Tongue (tissue), 1 donor: ENCODE measurements at regions not wholly inside any gene's neighbourhood (a gene's known extent, or its start where the extent isn't known, plus 50 kb on each side); places are given as distances from the start of the nearest gene placed in this dataset.
"Not testable (repeated sequence)": the region's sequence is repeated elsewhere in the genome, so short reads cannot be mapped to it uniquely, and the experiment has no call there.

Experiments used
- DNase-seq: peaks from one replicate; pipeline ENCODE4 v3.0.0-alpha.2; 2015

DNA sequence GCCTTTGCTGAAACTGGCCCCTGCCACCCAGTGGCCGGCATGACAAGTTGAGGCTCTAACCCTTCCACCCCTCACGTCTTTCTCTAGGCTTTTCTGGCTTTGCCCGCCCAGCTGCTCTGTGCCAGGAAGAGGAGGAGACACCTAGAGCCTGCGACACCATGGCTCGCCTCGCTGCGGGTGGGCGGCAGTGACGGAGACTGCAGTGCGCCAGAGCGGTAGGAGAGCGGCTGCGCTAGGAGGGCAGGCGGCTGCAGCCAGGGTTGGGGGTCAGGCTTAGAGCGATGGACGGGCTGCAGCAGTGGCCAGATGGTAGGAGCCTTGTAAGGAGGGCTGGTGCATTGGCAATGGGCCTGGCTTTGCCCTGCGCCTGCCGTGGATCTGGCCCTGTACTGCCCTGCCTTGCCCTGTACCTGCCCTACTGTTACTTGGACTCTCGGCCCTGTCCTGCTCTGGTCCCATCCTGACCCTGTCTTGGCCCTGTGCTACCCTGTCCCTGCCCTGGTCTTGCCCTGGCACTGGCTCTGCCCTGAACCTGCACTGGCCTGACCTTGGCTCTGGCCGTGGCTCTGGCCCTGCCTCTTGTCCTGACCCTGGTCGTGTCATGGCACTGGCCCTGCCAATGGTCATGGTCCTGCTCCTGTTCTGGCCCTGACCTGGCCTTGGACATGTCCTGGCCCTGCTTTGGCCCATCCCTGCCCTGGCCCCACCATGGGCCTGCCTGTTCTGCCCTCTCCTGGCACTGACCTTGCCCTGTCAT, 330.7 kb upstream of the PLGLB1 start:
- not testable (repeated sequence) for DNase-seq

DNA sequence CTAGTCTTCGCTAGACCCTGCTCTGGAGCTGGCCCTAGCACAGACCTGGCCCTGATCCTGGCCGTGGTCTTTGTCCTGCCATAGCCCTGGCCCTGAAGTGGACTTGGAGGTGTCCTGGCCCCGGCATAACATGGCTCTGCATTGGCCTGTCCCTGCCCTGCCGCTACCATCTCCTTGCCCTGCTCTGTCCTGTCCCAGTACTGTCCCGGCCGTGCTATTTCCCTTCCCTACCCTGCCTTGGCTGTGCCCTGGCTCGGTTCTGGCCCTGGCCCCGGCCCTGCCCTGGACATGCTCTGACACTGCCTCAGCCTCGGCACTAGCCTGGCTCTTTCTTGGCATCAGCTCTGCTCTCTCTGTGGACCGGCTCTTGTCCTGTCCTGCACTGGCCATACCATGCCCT, 331.8 kb upstream of the PLGLB1 start:
- not testable (repeated sequence) for DNase-seq

DNA sequence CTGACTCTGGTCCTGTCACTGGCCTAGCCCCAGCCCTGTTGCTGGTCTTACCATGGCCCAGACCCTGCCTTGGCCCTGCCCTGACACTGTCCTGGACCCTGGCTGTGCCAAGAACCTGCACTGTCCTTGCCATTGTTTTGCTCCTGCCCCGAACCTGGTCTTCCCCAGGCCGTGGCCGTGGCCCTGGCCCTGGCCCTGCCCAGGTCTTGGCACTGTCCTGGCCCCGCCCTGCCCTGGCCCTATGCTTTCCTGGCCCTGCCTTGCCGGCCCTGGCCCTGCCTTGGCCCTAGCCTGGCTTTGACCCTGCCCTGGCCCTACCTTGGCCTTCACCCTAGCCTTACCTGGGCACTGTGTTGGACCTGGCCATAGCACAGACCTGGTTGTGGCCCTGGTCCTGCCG, 332.5 kb upstream of the PLGLB1 start:
- DNase-seq: not testable (repeated sequence)

DNA sequence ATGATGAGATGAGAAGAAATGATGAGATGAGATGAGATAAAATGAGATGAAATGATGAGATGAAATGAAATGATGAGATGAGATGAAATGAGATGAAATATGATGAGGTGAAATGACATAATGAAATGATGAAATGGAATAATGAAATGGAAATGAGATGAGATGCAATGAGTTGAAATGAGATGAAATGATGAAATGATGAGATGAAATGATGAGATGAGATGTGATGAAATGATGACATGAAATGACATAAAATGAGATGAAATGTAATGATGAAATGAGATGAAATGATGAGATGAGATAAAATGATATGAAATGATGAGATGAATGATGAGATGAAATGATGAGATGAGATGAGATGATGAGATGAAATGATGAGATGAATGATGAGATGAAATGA, 338.6 kb upstream of the PLGLB1 start:
- not testable (repeated sequence) for DNase-seq

DNA sequence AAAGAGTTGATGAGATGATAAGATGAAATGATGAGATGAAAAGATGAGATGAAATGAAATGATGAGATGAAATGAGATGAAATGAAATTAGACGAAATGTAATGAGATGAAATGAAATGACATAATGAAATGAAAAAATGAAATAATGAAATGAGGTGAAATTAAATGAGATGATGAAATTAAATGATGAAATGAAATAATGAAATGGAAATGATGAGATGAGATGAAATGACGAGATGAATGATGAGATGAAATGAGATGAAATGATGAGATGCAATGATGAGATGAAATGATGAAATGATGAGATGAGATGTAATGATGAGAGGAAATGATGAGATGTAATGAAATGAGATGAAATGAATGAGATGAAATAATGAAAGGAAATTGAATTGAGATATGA, 339.3 kb upstream of the PLGLB1 start:
- not testable (repeated sequence) for DNase-seq

DNA sequence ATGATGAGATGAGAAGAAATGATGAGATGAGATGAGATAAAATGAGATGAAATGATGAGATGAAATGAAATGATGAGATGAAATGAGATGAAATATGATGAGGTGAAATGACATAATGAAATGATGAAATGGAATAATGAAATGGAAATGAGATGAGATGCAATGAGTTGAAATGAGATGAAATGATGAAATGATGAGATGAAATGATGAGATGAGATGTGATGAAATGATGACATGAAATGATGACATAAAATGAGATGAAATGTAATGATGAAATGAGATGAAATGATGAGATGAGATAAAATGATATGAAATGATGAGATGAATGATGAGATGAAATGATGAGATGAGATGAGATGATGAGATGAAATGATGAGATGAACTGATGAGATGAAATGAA, 340.2 kb upstream of the PLGLB1 start:
- DNase-seq: not testable (repeated sequence)

DNA sequence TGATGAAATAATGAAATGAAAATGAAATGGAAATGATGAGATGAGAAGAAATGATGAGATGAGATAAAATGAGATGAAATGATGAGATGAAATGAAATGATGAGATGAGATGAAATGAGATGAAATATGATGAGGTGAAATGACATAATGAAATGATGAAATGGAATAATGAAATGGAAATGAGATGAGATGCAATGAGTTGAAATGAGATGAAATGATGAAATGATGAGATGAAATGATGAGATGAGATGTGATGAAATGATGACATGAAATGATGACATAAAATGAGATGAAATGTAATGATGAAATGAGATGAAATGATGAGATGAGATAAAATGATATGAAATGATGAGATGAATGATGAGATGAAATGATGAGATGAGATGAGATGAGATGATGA, 342.7 kb upstream of the PLGLB1 start:
- DNase-seq: not testable (repeated sequence)

DNA sequence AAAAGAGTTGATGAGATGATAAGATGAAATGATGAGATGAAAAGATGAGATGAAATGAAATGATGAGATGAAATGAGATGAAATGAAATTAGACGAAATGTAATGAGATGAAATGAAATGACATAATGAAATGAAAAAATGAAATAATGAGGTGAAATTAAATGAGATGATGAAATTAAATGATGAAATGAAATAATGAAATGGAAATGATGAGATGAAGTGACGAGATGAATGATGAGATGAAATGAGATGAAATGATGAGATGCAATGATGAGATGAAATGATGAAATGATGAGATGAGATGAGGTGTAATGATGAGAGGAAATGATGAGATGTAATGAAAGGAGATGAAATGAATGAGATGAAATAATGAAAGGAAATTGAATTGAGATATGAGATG, 343.4 kb upstream of the PLGLB1 start:
- not testable (repeated sequence) for DNase-seq

DNA sequence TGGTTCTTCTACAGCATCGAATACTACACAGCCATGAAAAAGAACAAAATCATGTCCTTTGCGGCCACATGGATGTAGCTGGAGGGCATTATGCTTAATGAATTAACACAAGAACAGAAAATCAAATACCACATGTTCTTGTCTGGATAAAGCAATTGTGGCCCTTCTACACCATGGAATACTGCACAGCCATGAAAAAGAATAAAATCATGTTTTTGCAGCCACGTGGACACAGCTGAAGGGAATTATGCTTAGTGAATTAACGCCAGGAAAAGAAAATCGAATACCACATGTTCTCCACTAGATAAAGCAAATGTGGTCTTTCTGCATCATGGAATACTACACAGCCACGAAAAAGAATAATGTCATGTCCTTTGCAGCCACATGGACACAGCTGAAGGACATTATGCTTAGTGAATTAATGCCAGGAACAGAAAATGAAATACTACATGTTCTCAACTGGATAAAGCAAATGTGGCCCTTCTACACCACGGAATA, 361.8 kb upstream of the PLGLB2 start:
- DNase-seq: not testable (repeated sequence)

DNA sequence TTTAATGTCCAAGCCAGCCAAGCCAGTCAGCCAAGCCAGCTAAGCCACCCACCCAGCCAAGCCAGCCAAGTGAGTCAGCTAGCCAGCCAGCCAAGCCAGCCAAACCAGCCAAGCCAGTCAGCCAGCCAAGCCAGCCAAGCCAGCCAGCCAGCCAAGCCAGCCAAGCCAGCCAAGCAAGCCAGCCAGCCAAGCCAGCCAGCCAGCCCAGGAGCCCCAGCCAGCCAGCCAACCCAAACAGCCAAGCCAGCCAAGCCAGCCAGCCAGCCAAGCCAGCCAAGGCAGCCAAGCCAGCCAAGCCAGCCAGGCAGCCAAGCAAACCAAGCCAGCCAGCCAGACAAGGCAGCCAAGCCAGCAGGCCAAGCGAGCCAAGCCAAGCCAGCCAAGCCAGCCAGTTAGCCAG, 352.1 kb upstream of the PLGLB2 start:
- DNase-seq: not testable (repeated sequence)

DNA sequence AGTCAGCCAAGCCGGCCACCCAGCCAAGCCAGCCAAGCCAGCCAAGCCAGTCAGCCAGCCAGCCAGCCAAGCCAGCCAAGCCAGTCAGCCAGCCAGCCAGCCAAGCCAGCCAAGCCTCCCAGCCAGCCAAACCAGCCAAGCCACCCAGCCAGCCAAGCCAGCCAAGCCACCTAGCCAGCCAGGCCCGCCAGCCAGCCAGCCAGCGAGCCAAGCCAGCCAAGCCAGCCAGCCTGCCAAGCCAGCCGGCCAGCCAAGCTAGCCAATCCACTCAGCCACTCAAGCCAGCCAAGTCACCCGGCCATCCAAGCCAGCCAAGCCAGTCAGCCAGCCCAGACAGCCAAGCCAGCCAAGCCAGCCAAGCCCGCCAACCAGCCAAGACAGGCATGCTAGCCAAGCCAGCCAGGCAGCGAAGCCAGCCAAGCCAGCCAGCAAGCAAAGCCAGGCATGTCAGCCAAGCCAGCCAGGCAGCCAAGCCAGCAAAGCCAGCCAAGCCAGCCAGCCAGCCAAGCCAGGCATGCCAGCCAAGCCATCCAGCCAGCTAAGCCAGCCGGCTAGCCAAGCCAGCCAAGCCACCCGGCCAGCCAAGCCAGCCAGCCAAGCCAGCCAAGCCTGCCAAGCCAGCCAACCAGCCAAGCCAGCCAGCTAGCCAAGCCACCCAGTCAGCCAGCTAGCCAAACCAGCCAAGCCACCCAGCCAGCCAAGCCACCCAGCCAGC, 351.2 kb upstream of the PLGLB2 start:
- not testable (repeated sequence) for DNase-seq

DNA sequence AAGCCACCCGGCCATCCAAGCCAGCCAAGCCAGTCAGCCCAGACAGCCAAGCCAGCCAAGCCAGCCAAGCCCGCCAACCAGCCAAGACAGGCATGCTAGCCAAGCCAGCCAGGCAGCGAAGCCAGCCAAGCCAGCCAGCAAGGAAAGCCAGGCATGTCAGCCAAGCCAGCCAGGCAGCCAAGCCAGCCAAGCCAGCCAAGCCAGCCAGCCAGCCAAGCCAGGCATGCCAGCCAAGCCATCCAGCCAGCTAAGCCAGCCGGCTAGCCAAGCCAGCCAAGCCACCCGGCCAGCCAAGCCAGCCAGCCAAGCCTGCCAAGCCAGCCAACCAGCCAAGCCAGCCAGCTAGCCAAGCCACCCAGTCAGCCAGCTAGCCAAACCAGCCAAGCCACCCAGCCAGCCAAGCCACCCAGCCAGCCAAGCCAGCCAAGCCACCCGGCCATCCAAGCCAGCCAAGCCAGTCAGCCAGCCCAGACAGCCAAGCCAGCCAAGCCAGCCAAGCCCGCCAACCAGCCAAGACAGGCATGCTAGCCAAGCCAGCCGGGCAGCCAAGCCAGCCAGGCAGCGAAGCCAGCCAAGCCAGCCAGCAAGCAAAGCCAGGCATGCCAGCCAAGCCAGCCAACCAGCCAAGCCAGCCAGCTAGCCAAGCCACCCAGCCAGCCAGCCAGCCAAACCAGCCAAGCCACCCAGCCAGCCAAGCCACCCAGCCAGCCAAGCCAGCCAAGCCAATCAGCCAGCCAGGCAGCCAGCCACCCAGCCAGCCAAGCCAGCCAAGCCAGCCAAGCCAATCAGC, 350.4 kb upstream of the PLGLB2 start:
- not testable (repeated sequence) for DNase-seq

DNA sequence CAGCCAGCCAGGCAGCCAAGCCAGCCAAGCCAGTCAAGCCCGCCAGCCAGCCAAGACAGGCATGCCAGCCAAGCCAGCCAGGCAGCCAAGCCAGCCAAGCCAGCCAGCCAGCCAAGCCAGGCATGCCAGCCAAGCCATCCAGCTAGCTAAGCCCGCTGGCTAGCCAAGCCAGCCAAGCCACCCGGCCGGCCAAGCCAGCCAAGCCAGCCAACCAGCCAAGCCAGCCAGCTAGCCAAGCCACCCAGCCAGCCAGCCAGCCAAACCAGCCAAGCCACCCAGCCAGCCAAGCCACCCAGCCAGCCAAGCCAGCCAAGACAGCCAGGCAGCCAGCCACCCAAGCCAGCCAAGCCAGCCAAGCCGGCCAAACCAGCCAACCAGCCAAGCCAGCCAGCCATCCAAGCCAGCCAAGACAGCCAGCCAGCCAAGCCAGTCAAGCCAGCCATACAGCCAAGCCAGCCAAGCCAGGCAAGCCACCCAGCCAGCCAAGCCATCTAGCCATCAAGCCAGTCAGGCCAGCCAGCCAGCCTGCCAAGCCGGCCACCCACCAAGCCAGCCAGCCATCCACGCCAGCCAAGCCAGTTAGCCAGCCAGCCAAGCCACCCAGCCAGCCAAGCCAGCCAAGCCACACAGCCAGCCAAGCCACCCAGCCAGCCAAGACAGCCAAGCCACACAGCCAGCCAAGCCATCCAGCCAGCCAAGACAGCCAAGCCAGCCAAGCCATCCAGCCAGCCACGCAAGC, 349.2 kb upstream of the PLGLB2 start:
- not testable (repeated sequence) for DNase-seq

DNA sequence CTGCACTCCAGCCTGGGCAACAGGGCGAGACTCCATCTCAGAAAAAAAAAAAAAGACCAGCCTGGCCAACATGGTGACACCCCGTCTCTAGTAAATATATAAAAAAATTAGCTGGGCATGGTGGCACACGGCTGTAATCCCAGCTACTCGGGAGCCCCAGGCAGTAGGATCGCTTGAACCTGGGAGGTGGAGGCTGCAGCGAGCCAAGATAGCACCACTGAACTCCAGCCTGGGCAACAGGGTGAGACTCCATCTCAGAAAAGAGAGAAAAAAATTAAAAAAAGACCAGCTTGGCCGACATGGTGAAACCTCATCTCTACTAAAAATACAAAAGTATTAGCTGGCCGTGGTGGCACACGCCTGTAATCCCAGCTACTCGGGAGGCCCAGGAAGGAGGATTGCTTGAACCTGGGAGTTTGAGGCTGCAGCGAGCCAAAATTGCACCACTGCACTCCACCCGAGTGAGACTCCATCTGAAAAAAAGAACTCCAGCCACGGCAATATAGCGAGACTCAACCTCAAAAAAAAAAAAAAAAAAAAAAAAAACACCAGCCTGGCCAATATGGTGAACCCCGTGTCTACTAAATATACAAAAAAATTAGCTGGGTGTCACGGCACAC, 346.1 kb upstream of the PLGLB2 start:
- DNase-seq: no peak

DNA sequence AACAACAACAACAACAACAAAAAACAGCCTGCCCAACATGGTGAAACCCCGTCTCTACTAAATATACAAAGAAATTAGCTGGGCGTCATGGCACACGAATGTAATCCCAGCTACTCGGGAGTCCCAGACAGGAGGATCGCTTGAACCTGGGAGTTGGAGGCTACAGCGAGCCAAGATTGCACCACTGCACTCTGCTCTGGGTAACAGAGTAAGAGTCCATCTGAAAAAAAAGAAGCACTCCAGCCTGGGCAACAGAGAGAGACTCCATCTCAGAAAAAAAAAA, 344.1 kb upstream of the PLGLB2 start:
- DNase-seq: no peak

DNA sequence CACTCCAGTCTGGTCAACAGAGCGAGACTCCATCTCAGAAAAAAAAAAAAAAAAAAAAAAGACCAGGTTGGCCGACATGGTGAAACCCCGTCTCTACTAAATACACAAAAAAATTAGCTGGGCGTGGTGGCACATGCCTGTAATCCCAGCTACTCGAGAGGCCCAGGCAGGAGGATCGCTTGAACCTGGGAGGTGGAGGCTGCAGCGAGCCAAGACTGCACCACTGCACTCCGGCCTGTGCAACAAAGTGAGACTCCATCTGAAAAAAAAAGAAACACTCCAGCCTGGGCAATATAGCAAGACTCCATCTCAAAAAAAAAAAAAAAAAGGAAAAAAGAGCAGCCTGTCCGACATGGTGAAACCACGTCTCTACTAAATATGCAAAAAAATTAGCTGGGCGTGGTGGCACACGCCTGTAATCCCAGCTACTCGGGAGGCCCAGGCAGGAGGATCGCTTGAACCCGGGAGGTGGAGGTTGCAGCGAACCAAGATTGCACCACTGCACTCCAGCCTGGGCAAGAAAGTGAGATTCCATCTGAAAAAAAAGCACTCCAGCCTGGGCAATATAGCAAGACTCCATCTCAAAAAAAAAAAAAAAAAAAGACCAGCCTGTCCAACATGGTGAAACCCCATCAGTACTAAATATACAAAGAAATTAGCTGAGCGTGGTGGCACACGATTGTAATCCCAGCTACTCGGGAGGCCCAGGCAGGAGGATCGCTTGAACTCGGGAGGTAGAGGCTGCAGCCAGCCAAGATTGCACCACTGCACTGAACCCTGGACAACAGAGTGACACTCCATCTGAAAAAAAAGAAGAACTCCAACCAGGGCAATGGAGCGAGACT, 343.3 kb upstream of the PLGLB2 start:
- DNase-seq: not testable (repeated sequence)

DNA sequence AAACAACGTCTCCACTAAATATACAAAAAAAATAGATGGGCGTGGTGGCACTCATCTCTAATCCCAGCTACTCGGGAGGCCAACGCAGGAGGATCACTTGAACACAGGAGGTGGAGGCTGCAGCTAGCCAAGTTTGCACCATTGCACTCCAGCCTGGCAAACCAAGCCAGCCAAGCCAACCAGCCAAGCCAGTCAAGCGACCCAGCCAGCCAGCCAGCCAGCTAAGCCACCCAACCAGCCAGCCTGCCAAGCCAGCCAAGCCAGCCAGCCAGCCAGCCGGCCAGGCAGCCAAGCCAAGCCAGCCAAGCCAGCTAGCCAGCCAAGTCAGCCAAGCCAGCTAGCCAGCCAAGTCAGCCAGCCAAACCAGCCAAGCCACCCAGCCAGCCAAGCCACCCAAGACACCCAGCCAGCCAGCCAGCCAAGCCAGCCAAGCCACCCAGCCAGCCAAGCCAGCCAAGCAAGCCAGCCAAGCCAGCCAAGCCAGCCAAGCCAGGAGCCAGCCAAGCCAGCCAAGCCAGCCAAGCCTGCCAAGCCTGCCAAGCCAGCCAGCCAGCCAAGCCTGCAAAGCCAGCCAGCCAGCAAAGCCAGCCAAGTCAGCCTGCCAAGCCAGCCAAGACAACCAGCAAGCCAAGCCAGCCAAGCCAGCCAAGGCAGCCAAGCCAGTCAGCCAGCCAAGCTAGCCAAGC, 342.2 kb upstream of the PLGLB2 start:
- DNase-seq: not testable (repeated sequence)

DNA sequence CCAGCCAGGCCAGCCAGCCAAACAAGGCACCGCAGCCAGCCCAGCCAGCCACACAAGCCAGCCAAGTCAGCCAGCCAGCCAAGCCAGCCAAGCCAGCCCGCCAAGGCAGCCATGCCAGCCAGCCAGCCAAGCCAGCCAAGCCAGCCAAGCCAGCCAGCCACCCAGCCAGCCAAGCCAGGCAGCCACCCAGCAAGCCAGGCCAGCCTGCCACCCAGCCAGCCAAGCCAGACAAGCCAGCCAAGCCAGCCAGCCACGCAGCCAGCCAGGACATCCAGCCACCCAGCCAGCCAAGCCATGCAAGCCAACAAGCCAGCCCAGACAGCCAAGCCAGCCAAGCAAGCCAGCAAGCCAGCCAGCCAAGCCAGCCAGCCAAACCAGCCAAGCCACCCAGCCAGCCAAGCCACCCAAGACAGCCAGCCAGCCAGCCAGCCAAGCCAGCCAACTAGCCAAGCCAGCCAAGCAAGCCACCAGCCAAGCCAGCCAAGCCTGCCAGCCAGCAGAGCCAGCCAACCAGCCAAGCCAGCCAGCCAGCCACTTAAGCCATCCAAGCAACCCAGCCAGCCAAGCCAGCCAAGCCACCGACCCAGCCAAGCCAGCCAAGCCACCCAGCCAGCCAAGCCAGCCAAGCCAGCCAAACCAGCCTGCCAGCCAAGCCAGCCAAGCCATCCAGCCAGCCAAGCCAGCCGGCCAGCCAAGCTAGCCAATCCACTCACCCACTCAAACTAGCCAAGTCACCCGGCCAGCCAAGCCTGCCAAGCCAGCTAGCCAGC, 341.3 kb upstream of the PLGLB2 start:
- not testable (repeated sequence) for DNase-seq

DNA sequence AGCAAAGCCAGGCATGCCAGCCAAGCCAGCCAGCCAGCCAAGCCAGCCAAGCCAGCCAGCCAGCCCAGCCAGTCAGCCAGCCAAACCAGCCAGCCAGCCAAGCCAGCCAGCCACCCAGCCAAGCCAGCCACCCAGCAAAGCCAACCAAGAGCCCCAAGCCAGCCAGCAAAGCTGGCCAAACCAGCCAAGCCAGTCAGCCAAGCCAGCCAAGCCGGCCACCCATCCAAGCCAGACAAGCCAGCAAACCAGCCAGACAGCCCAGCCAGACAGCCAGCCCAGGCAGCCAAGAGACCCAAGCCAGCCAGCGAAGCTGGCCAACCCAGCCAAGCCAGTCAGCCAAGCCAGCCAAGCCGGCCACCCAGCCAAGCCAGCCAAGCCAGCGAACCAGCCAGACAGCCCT, 338.3 kb upstream of the PLGLB2 start:
- not testable (repeated sequence) for DNase-seq
